Dermis blood vessel endothelial cell (primary cell): ENCODE measurements at regions not wholly inside any gene's neighbourhood (a gene's known extent, or its start where the extent isn't known, plus 50 kb on each side); places are given as distances from the start of the nearest gene placed in this dataset.

Experiments
- DNase-seq: peaks from one replicate; pipeline ENCODE4 v3.0.0; 2010

GRCh38 chr11:32531528-32531927 is 52.1 kb upstream of the EIF3M start:
- DNase-seq, result no peak

- DNase-seq, result no peak
These were observed 53.5 kb upstream of the EIF3M start for GRCh38 chr11:32529994-32530588.

- no peak for DNase-seq
These were observed 56.1 kb upstream of the EIF3M start for GRCh38 chr11:32527261-32528175.

- DNase-seq, result no peak
These were observed 56.9 kb upstream of the EIF3M start for GRCh38 chr11:32526760-32527159.

GRCh38 chr11:32511926-32512325 is 71.7 kb upstream of the EIF3M start:
- DNase-seq, result peak; percentile 24

GRCh38 chr11:32510039-32510438 is 73.6 kb upstream of the EIF3M start:
- DNase-seq, result no peak

GRCh38 chr11:32508780-32509179 is 73.4 kb upstream of the WT1 start:
- no peak for DNase-seq

- DNase-seq, result no peak
These were observed 64.7 kb upstream of the WT1 start for GRCh38 chr11:32500001-32500400.

- DNase-seq, result no peak
These were observed 62.6 kb upstream of the WT1 start for GRCh38 chr11:32497951-32498350.

- no peak for DNase-seq
These were observed 59.3 kb upstream of the WT1 start for GRCh38 chr11:32494629-32495028.

- no peak for DNase-seq
These were observed 54.1 kb upstream of the WT1 start for GRCh38 chr11:32489464-32489863.

GRCh38 chr11:32487270-32487669 is 51.9 kb upstream of the WT1 start:
- DNase-seq, result no peak

- DNase-seq, result no peak
These were observed 50.4 kb upstream of the WT1 start for GRCh38 chr11:32485733-32486132.
